ENCODE measurements at regions not wholly inside any gene's neighbourhood (a gene's known extent, or its start where the extent isn't known, plus 50 kb on each side); places are given as distances from the start of the nearest gene placed in this dataset.

DNA sequence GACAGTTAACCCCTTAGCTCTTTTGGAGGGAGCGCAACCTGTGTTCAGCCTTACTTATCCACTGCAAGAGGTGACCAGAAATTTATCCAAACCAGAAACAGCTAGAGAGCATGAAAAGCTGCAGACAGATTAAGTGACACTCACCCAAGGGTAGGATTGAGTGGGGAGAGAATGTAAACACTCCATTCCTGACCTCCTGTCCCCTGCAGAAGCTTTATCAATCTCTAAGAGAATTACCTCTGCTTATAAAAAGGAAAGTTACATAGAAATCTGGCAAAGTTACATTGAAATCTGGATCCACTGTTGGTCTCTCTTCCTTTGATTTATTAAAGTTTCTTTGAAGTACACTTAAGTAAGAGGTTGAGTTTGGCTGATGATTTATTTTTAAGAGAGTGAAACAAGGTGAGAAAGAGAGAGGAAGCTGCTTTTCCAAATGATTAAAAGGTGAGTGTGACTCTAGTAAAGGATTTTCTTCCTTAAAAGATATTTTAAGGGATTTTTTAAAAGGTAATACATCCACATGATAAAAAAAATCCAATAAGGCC is 112.3 kb downstream of the ANAPC4 start:
- TF ChIP-seq, protein P1, sequence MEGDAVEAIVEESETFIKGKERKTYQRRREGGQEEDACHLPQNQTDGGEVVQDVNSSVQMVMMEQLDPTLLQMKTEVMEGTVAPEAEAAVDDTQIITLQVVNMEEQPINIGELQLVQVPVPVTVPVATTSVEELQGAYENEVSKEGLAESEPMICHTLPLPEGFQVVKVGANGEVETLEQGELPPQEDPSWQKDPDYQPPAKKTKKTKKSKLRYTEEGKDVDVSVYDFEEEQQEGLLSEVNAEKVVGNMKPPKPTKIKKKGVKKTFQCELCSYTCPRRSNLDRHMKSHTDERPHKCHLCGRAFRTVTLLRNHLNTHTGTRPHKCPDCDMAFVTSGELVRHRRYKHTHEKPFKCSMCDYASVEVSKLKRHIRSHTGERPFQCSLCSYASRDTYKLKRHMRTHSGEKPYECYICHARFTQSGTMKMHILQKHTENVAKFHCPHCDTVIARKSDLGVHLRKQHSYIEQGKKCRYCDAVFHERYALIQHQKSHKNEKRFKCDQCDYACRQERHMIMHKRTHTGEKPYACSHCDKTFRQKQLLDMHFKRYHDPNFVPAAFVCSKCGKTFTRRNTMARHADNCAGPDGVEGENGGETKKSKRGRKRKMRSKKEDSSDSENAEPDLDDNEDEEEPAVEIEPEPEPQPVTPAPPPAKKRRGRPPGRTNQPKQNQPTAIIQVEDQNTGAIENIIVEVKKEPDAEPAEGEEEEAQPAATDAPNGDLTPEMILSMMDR (IDR thresholded peaks at IDR 0.05; ENCODE audit: insufficient read depth, missing control alignments), result no peak
- DNase-seq (ENCODE audit: insufficient read length, low spot score) (no peak), FAIRE-seq (no peak)

DNA sequence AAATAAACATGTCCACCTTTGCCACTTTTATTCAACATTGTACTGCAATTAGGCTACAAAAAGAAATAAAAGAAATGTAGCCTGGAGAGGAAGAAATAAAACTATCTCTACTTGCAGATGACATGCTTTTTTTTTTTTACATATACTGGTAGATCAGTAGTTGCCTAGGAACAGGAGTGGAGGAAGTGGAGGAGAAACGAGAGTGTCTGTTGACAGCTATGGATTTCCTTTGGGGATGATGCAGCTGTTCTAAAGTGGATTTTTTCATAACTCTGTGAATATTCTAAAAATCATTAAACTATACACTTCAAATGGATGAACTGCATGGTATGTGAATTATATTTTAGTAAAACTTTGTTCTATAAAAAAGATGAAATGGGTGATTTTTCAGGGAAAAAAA is 116.4 kb downstream of the ANAPC4 start:
- TF ChIP-seq, protein P1 (IDR thresholded peaks at IDR 0.05; ENCODE audit: insufficient read depth, missing control alignments), result no peak
- no peak for FAIRE-seq

DNA sequence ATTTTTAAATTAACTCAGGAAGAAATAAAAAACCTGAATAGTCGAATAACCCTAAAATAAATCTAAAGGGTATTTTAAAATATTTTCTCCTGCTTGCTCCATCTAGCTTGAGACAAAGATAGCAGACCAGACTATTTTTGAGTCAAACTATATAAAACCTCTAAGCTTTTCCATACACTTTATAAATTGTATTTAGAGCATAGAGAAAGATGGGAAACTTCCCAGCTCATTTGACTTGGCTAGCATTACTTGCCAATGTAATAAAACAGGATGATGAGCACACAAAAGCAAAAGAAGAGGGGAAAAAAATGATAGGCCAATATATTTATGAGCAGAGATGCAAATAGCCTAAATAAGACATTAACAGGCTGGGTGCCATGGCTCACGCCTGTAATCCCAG is 117.1 kb downstream of the ANAPC4 start:
- FAIRE-seq (no peak), DNase-seq (ENCODE audit: insufficient read length, low spot score) (no peak)
- TF ChIP-seq, protein P1 (IDR thresholded peaks at IDR 0.05; ENCODE audit: insufficient read depth, missing control alignments), result no peak

More for the DNA sequence above, 116.4 kb downstream of the ANAPC4 start:
- DNase-seq (ENCODE audit: insufficient read length, low spot score), result no peak

DNA sequence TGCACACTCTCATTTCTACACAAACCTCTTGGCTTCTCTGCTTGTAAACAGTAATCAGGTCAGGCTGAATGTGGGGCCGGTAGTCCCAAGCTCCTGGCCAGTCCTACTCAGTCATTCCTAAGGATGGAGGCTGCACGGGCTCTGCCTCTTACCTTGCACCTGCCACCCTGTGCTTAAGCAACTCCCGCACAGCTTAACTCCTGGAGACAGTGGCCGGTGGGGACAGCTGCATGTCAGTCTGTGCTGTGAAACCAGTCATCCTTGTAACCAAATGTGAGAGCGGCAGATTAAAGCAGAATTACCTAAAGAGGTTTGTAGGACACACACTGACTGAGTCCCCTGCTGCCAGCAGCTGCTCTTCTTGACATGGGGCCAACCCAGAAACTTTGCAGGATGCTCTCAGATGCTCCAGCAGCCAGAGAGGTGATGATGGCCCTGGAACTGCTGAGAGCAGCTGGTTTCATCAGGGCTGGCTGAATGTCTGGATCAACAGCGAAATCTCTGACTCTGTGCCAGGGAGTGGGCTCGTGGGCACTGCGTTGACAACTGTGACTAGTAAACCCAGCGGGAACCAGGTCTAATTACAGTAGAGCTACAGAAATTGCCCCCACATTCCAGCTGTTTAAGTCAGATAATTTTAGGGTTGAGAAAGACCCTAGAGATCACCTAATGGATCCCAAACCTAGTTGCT is 123.7 kb downstream of the ANAPC4 start:
- TF ChIP-seq, protein P1 (IDR thresholded peaks at IDR 0.05; ENCODE audit: insufficient read depth, missing control alignments), result no peak
- DNase-seq (ENCODE audit: insufficient read length, low spot score), result no peak
- no peak for FAIRE-seq

DNA sequence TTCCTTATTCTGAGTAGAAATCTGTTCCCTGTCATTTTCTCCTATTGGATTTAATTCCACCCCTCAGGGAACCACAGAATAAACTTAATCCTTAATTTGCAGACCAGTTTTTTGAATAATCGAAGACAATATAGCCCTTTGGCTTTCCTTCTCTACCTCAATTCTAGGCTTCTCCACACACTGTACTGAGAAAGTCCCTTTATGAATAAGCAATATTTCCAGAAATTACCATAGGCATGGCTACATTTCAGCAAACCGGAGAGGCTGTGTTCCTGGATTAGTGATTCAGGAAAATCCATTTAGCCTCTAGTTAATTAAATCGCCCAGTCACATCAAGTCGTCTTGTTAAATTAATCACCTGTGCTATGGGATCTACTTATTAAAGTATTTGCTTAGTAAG is 125.1 kb downstream of the ANAPC4 start:
- FAIRE-seq (no peak), DNase-seq (ENCODE audit: insufficient read length, low spot score) (no peak)
- TF ChIP-seq, protein P1 (IDR thresholded peaks at IDR 0.05; ENCODE audit: insufficient read depth, missing control alignments), result no peak

DNA sequence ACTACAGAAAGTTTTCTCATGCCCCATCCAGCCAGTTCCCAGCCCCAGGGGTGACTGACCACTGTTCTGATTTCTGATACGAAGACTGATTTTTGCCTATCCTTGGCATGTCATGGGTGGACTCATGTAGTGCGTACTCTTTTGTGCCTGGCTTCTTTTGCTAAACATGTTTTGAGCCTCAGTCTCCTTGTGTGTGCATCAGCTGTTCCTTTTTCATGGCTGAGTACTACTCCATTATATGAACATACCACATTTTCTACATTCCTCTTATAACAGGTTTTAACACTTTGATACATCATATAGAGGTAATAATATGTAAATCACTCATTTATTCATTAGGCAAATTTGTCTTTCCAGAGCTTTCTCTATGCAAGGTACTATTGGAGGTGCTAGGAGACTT is 126.7 kb downstream of the ANAPC4 start:
- DNase-seq (ENCODE audit: insufficient read length, low spot score) (no peak), FAIRE-seq (no peak)
- TF ChIP-seq, protein P1 (IDR thresholded peaks at IDR 0.05; ENCODE audit: insufficient read depth, missing control alignments), result no peak

DNA sequence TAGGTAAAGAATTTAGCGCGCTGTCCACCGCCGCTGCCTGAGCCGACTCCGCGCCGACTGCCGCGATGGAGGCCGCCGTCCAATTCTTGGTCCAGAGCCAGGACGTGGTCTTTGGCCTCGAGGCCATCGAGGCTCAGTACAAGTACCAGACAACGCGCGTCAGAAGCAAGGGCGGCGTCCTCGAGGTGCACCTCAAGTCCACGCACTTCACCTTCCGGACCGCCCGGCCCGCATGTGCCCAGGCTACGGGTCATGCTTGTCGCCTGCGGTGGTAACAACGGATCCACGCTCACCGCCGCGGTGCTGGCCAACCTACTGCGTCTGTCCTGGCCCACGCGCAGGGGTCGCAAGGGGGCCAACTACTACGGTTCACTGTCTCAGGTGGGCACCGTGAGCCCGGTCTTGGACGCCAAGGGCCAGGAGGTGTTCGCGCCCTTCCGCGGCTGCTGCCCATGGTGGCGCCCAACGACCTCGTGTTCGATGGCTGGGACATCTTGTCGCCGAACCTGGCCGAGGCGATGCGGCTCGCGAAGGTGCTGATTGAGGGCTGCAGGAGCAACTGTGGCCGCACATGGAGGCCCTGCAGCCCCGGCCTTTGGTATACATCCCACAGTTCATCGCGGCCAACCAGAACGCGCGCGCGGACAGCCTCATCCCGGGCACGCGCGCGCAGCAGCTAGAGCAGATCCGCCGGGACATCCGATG is 128.0 kb downstream of the ANAPC4 start:
- FAIRE-seq, result no peak
- TF ChIP-seq, protein P1 (IDR thresholded peaks at IDR 0.05; ENCODE audit: insufficient read depth, missing control alignments), result no peak
- no peak for DNase-seq (ENCODE audit: insufficient read length, low spot score)
